Bronchial epithelial cell (primary cell): ENCODE measurements at regions not wholly inside any gene's neighbourhood (a gene's known extent, or its start where the extent isn't known, plus 50 kb on each side); places are given as distances from the start of the nearest gene placed in this dataset.
"Not testable (repeated sequence)": the region's sequence is repeated elsewhere in the genome, so short reads cannot be mapped to it uniquely, and the experiment has no call there.

ENCODE experiments used
- DNase-seq: peaks from one replicate; pipeline ENCODE4 v3.0.0-alpha.2; 2010; ENCODE audit warnings: low read depth
- FAIRE-seq: peaks from 2 replicates; lab custom pipeline; 2011; peaks lifted over from hg19 to GRCh38; lab: Jason Lieb, UNC
- H3K27me3 ChIP-seq: 2 replicates; pipeline ENCODE4 v1.5.1; 2011; ENCODE audit warnings: low read length; ENCODE audit not compliant: control insufficient read depth, insufficient read depth
- H3K36me3 ChIP-seq: 2 replicates; pipeline ENCODE4 v1.5.1; 2011; ENCODE audit warnings: low read length; ENCODE audit not compliant: control insufficient read depth, insufficient read depth
- H3K4me3 ChIP-seq: 2 replicates; pipeline ENCODE4 v1.5.1; 2011; ENCODE audit warnings: mild to moderate bottlenecking, low read depth, low read length, control low read depth
- TF ChIP-seq, protein P1 (sequence below): IDR thresholded peaks from 2 replicates; pipeline ENCODE4 v1.5.1; 2011; ENCODE audit warnings: mild to moderate bottlenecking, moderate library complexity, low read length, control low read depth, inconsistent platforms; ENCODE audit not compliant: insufficient read depth, severe bottlenecking

- no peak for DNase-seq
- Histone ChIP-seq H3K27me3 (no peaks in the 10 kb centered on the region), H3K4me3 (no peak overlapping the region), H3K36me3 (no peaks in the 10 kb centered on the region)
- TF ChIP-seq, protein P1, sequence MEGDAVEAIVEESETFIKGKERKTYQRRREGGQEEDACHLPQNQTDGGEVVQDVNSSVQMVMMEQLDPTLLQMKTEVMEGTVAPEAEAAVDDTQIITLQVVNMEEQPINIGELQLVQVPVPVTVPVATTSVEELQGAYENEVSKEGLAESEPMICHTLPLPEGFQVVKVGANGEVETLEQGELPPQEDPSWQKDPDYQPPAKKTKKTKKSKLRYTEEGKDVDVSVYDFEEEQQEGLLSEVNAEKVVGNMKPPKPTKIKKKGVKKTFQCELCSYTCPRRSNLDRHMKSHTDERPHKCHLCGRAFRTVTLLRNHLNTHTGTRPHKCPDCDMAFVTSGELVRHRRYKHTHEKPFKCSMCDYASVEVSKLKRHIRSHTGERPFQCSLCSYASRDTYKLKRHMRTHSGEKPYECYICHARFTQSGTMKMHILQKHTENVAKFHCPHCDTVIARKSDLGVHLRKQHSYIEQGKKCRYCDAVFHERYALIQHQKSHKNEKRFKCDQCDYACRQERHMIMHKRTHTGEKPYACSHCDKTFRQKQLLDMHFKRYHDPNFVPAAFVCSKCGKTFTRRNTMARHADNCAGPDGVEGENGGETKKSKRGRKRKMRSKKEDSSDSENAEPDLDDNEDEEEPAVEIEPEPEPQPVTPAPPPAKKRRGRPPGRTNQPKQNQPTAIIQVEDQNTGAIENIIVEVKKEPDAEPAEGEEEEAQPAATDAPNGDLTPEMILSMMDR, result no peak
- FAIRE-seq, result no peak
These were observed 67.0 kb downstream of the ZNF467 start for GRCh38 chr7:149706398-149706797.

GRCh38 chr7:149704507-149704906, 68.9 kb downstream of the ZNF467 start:
- FAIRE-seq, result no peak
- TF ChIP-seq, protein P1, result no peak
- DNase-seq, result no peak
- Histone ChIP-seq H3K4me3 (no peak overlapping the region), H3K36me3 (no peaks in the 10 kb centered on the region), H3K27me3 (no peaks in the 10 kb centered on the region)

DNA sequence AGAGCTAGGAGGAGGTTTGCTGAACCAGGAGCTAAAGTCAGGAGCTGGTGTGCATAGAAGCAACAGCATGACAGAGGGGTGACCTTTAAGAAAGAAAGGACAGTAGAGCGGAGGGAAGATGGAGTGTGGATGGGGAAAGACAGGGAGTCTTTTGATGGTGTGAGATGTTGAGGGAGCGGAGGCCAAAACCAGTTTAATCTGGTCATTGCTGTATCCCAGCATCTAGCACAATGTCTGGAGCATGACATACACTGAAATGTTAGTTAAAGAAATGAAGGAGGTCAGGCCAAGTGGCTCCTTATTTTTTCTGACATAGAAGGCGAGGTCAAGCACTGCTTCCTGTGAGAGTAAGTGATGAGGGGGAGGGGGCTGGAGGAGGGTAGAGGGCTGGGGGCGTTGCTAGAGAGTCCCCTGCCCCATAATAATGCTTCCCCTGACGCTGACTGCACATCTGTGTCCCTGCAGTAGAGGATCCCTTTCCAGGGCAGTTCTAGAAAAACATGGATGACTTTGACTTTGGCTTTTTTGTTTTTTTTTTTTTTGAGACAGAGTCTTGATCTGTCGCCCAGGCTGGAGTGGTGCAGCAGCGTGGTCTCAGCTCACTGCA, 70.2 kb downstream of the ZNF467 start:
- TF ChIP-seq, protein P1, result no peak
- no peak overlapping the region for H3K4me3 ChIP-seq
- no peaks in the 10 kb centered on the region for H3K36me3 ChIP-seq
- DNase-seq (no peak), FAIRE-seq (no peak)
- no peaks in the 10 kb centered on the region for H3K27me3 ChIP-seq

DNA sequence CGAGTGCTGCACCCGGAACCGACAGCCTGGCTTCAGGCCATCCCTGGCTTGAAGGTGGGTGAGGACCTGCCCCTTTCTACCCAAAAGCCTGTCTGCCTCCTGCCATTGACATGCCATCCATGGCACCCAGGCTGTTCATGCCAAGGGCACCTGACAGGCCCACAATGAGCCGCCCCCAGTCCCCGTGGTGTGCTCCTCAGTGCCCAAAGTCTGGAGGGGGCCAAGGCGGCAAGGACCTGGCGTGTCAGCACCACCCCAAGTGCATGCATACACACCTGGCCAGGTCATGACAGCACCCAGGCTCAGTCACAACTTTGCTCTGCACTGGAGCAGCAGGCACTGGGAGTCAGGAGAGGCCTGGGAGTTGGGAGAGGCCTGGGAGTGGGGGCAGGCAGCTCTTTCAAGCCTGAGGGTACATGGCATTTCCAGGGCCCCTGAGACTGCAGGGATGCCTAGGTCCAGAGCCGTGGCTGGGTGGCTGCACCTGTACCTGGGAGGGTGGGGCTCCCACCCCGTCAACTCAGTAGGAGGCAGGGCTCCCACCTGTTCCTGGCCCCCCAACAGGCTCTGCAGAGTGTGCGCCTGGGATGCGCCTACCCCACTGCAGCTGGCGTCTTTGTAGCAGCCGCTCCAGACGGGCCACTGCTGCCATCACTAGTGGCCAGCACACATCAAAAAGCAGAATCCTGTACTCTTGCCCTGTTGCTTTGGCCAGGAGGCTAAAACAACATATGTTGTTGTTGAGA, 71.7 kb downstream of the ZNF467 start:
- no peak for DNase-seq
- FAIRE-seq, result no peak

GRCh38 chr7:149697767-149698166, 75.6 kb downstream of the ZNF467 start:
- not testable (repeated sequence) for H3K4me3 ChIP-seq, H3K27me3 ChIP-seq, FAIRE-seq, H3K36me3 ChIP-seq, DNase-seq

More for the DNA sequence above, 71.7 kb downstream of the ZNF467 start:
- H3K36me3 ChIP-seq, result no peaks in the 10 kb centered on the region
- H3K4me3 ChIP-seq, result no peak overlapping the region
- no peaks in the 10 kb centered on the region for H3K27me3 ChIP-seq
- TF ChIP-seq, protein P1, result no peak

- no peak overlapping the region for H3K4me3 ChIP-seq
- H3K27me3 ChIP-seq, result no peaks in the 10 kb centered on the region
- H3K36me3 ChIP-seq, result no peaks in the 10 kb centered on the region
- DNase-seq, result no peak
- TF ChIP-seq, protein P1, result no peak
- no peak for FAIRE-seq
These were observed 77.1 kb downstream of the ZNF467 start for GRCh38 chr7:149696280-149696679.
